Glutamatergic neuron (in vitro differentiated cells): ENCODE measurements at regions not wholly inside any gene's neighbourhood (a gene's known extent, or its start where the extent isn't known, plus 50 kb on each side); places are given as distances from the start of the nearest gene placed in this dataset.

Experiments used
- DNase-seq: peaks from one replicate; pipeline ENCODE4 v3.0.0; 2022
- H3K27ac Mint-ChIP-seq: one replicate; pipeline ENCODE4 v1.8.0; 2020; ENCODE audit warnings: mild to moderate bottlenecking, mixed read lengths, inconsistent platforms; ENCODE audit not compliant: unreplicated experiment
- H3K27me3 Mint-ChIP-seq: one replicate; pipeline ENCODE4 v1.8.0; 2020; ENCODE audit warnings: mild to moderate bottlenecking, moderate library complexity, mixed read lengths, inconsistent platforms; ENCODE audit not compliant: unreplicated experiment
- H3K36me3 Mint-ChIP-seq: one replicate; pipeline ENCODE4 v1.8.0; 2020; ENCODE audit warnings: mild to moderate bottlenecking, mixed read lengths, inconsistent platforms; ENCODE audit not compliant: unreplicated experiment
- H3K4me1 Mint-ChIP-seq: one replicate; pipeline ENCODE4 v1.8.0; 2020; ENCODE audit warnings: mild to moderate bottlenecking, low read depth, mixed read lengths, inconsistent platforms; ENCODE audit not compliant: unreplicated experiment
- H3K4me3 Mint-ChIP-seq: one replicate; pipeline ENCODE4 v1.8.0; 2020; ENCODE audit warnings: mild to moderate bottlenecking, mixed read lengths, inconsistent platforms; ENCODE audit not compliant: unreplicated experiment
- H3K9me3 Mint-ChIP-seq: one replicate; pipeline ENCODE4 v1.8.0; 2020; ENCODE audit warnings: mild to moderate bottlenecking, moderate library complexity, mixed read lengths, inconsistent platforms; ENCODE audit not compliant: unreplicated experiment
- CTCF ChIP-seq: fragments of 200-600 bp; sonication (generic); IDR thresholded peaks from one replicate; pipeline ENCODE4 v1.5.0; 2021; ENCODE audit not compliant: partially characterized antibody, unreplicated experiment

- H3K27me3 Mint-ChIP-seq = no peaks in the 10 kb centered on the region
- no peak for TF ChIP-seq CTCF
- H3K4me3 Mint-ChIP-seq = no peak overlapping the region
- H3K27ac Mint-ChIP-seq = no peak overlapping the region
- no peak for DNase-seq
- H3K36me3 Mint-ChIP-seq = no peaks in the 10 kb centered on the region
- no peaks in the 10 kb centered on the region for H3K9me3 Mint-ChIP-seq
- no peaks in the 10 kb centered on the region for H3K4me1 Mint-ChIP-seq
Observed at GRCh38 chr11:98828986-98829708, 191.6 kb upstream of the CNTN5 start.

- H3K27me3 Mint-ChIP-seq = no peaks in the 10 kb centered on the region
- TF ChIP-seq CTCF = no peak
Observed at GRCh38 chr11:98829971-98830370, 190.8 kb upstream of the CNTN5 start.

GRCh38 chr11:98834776-98835175 is 186.0 kb upstream of the CNTN5 start:
- Mint-ChIP-seq H3K27me3 (no peaks in the 10 kb centered on the region), H3K4me3 (no peak overlapping the region), H3K9me3 (no peaks in the 10 kb centered on the region), H3K36me3 (no peaks in the 10 kb centered on the region), H3K4me1 (no peaks in the 10 kb centered on the region), H3K27ac (no peak overlapping the region)
- TF ChIP-seq CTCF = no peak
- no peak for DNase-seq

More at GRCh38 chr11:98829971-98830370, 190.8 kb upstream of the CNTN5 start:
- no peak overlapping the region for H3K27ac Mint-ChIP-seq
- no peak overlapping the region for H3K4me3 Mint-ChIP-seq
- H3K9me3 Mint-ChIP-seq = no peaks in the 10 kb centered on the region
- H3K36me3 Mint-ChIP-seq = no peaks in the 10 kb centered on the region
- no peak for DNase-seq
- no peaks in the 10 kb centered on the region for H3K4me1 Mint-ChIP-seq

- no peak for DNase-seq
- Mint-ChIP-seq H3K9me3 (no peaks in the 10 kb centered on the region), H3K4me1 (no peaks in the 10 kb centered on the region), H3K36me3 (no peaks in the 10 kb centered on the region), H3K27ac (no peak overlapping the region), H3K27me3 (no peaks in the 10 kb centered on the region), H3K4me3 (no peak overlapping the region)
- TF ChIP-seq CTCF = no peak
Observed at GRCh38 chr11:98835335-98835734, 185.4 kb upstream of the CNTN5 start.

- no peaks in the 10 kb centered on the region for H3K9me3 Mint-ChIP-seq
- no peak for TF ChIP-seq CTCF
- no peak overlapping the region for H3K4me3 Mint-ChIP-seq
- no peak for DNase-seq
- no peaks in the 10 kb centered on the region for H3K27me3 Mint-ChIP-seq
- no peaks in the 10 kb centered on the region for H3K4me1 Mint-ChIP-seq
- H3K36me3 Mint-ChIP-seq = no peaks in the 10 kb centered on the region
- no peak overlapping the region for H3K27ac Mint-ChIP-seq
Observed at GRCh38 chr11:98836156-98836555, 184.6 kb upstream of the CNTN5 start.
